Left lobe of liver (tissue), 2 donors: ENCODE measurements at regions not wholly inside any gene's neighbourhood (a gene's known extent, or its start where the extent isn't known, plus 50 kb on each side); places are given as distances from the start of the nearest gene placed in this dataset.

Experiments
- ATAC-seq: fragments of 200-7000 bp; cut with Tn5 transposase; one replicate; pipeline ENCODE4 v1.9.1; 2020; ENCODE audit warnings: mild to moderate bottlenecking, moderate library complexity
- DNase-seq: peaks from one replicate; pipeline ENCODE4 v3.0.0-alpha.2; 2020; ENCODE audit warnings: low spot score
- donor health status: DM: no; HTN: no; CAD: no; lungs with moderate emphysema.
- donor health status: DM: no; HTN: yes; CAD: no.

DNA sequence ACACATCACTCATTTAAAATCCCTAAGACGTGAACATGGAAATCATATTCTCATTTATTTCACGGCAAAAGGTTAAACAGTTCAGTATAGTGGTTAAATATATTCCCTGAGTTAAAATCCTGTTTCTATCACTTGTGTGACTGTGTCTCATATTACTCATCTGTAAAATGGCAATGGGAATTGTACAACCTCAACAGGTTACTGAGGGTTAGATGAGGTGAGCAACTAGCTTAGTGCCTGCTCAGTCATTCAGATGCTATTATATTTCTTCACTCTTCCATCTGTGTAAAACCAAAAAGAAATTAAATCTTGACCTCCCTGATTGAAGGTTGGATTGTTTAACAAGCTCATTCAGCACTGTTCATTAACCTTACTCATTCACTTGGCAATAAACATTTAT lies 212.4 kb upstream of the STK17B start:
- no peak for ATAC-seq
- DNase-seq: no peak

DNA sequence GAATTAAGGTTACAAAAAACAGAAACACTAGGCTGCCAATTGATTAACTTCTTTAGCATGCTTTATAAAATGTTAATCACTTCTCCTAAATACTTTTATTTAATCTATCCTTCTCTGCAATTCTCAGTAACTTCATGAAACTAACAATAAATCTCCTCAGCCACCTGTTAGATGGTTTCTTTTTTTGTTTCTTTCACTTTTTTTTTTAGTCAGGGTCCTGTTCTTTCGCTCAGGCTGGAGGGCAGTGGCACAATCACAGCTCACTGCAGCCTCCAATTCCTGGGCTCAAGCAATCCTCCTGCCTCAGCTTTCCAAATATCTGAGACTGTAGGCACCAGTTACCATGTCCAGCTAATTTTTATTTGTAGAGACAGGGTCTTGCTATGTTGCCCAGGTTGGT lies 213.4 kb upstream of the STK17B start:
- ATAC-seq (no peak), DNase-seq (no peak)

- DNase-seq: no peak
- no peak for ATAC-seq
Measured at GRCh38 chr2:196389670-196390069, 218.3 kb upstream of the STK17B start.

GRCh38 chr2:196390243-196391148 lies 219.1 kb upstream of the STK17B start:
- DNase-seq (no peak), ATAC-seq (no peak)

DNA sequence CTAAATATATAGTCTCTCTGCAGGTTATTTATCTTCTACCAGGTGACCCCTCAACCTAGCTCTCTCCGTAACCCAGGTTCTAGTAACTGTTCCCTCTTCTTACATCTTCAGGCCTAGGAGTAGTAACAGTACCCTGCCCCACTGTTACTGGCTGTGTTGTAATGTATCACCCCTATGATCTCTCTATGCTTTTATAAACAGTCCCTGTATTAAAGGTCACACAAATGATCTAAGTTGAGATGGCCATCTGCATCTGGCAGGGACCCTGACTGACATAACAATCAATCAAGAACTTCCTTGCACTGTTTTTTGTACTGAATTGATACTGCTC lies 219.7 kb upstream of the STK17B start:
- ATAC-seq (no peak), DNase-seq (no peak)

DNA sequence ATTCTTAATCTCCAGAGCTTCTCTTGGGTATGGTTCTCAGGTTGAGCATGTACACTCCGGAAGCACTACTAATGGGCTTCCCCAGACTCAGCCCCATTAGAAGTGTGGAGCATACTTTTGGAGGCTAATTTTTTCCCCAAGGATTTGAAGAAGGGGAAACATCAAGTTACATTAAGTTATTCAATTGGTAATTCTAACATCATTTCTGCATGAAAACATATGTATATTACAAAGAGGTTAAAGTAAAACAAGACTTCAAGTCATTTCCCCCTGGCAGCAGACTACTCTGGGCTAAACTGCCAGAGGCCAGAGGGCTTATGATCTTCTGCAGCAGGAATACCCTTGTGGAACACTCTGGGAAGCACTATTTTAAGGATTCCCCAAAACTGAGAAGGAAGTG lies 227.7 kb upstream of the STK17B start:
- DNase-seq (no peak), ATAC-seq (no peak)

GRCh38 chr2:196399722-196400691 lies 228.6 kb upstream of the STK17B start:
- no peak for DNase-seq
- peak; percentile 62 for ATAC-seq

DNA sequence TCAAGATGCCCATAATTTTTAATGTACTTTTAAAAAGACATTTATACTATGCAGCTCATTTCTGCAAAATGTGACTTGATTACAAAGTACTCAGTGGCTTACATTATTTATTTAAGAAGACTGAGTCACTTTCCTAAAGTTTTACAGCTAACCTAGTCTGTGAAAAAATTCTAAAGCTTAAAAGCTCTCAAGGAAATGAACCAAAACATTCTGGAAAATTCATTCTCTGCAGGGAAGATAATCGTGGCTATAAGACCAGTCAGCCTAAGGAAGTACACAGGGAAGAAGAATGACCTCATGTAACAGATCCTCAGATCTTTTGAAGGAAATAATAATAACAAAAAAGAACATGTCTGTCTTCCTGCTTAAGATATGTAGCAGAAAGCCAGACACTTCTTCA lies 232.1 kb upstream of the STK17B start:
- ATAC-seq: no peak
- DNase-seq: no peak

DNA sequence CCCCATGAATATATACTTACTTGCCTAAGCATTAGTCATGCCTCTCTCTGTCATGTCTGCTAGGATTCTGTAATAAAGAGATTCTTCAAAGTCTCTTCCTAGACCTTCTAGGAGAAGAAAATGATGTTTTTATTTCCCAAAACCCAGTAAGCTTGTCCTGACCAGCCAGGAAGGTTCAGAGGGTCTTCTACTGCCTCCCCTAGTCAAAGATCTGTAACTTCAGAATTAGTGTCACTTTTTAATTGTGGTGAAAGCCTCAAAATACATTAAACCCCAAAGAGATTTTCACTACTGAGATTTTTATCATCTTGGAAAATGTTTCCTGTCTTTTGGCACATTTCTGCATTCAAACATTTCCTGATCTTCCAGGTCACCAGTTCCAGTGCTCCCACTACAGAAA lies 232.9 kb upstream of the STK17B start:
- ATAC-seq: no peak
- DNase-seq: no peak

- ATAC-seq: no peak
- DNase-seq: no peak
Measured at GRCh38 chr2:196407675-196408264, 231.7 kb upstream of the CCDC150 start.

- ATAC-seq (no peak), DNase-seq (no peak)
Measured at GRCh38 chr2:196409376-196409775, 230.1 kb upstream of the CCDC150 start.

DNA sequence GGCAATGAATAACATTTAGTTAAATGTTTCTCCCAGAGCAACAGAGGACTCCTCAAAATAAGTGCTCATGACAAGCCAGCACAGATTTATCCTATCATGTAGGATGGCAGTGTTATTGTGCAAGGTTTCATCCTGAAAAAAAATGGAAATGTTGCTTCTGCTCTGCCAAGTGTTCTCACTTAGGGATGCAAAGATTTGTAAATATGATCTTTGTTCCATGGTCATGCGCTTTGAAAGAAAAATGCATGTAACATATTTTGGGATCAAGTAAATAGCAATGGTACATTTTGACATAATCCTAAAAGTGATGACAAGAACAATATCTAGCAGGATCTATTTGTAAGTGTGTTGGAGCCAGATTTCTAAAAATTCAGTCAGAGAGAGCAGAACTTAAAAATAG lies 229.5 kb upstream of the CCDC150 start:
- DNase-seq: no peak
- no peak for ATAC-seq

DNA sequence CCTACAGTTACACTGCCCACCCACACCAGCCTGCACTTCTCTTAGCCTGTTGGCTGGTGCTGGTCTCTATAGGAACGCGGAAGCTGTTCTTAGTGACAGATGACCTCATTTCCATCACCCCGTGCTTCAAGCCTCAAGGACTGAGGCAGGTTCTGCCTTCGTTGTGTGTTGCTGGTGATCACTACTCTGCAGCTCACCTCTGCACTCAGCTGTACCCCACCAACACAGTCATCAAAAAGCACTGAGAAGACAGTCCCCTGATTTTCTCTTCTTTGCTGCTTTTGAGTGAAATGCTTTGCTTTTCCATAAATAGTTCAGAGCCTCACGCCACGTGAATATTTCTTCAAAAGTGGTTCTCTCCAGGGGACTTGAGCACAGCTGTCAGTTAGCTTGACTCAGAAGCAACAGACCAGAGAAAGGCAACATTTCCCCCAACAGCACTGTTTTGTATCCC lies 225.7 kb upstream of the CCDC150 start:
- ATAC-seq: no peak
- DNase-seq: no peak

- DNase-seq: no peak
- no peak for ATAC-seq
Measured at GRCh38 chr2:196415384-196415783, 224.1 kb upstream of the CCDC150 start.

DNA sequence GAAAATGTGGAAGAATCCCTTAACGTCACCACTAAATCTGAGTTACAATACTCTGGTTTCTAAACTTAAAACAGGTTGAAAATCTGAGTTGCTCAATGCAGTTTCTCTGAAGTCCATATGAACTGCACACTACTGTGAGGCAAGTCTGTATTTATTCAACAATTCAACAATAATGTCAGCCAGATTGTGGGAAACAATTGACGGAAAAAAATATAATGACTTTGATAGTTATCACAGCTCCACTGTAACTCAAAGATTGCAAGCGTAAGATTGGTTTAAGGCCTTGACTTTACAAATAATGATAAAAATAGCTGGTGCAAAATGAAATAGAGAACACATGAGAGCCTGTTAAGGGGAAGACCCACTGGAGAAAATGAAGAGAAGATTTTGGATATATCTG lies 219.4 kb upstream of the CCDC150 start:
- DNase-seq: no peak
- no peak for ATAC-seq

DNA sequence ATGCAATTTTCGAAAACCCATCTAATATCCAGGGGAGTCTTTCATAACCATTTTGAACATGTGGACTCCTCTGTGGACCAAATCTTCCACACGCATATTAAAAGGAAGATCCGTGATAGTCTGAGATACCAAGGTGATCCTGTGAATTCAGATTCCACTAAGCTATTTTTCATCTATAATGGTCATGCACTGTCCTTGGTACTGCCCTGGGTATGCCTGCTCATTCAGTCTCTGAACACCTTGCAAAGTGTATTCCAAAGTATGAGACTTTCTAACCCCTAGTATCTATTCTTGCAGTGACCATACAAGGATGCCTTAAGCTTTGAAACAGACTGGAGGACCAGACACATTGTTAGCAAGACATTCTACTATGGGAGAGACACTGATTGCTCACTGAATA lies 217.6 kb upstream of the CCDC150 start:
- DNase-seq (no peak), ATAC-seq (no peak)

GRCh38 chr2:196422361-196422760 lies 217.2 kb upstream of the CCDC150 start:
- DNase-seq (no peak), ATAC-seq (no peak)

DNA sequence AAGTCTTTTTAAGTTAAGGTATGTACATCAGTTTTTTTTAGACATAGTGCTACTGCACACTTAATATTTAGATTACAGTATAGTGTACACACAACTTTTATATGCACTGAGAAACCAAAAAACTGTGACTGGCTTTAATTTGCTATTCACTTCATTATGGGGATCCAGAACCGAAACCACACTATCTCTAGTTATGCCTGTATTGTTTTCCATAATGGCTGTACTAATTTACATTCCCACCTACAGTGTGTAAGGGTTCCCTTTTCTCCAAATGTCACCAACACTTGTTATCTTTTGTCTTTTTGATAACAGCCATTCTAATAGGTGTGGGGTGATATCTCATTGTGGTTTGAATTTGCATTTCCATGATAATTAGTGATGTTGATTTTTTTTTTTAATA lies 213.4 kb upstream of the CCDC150 start:
- DNase-seq: no peak
- no peak for ATAC-seq

- DNase-seq (no peak), ATAC-seq (no peak)
Measured at GRCh38 chr2:196427986-196428634, 211.4 kb upstream of the CCDC150 start.

DNA sequence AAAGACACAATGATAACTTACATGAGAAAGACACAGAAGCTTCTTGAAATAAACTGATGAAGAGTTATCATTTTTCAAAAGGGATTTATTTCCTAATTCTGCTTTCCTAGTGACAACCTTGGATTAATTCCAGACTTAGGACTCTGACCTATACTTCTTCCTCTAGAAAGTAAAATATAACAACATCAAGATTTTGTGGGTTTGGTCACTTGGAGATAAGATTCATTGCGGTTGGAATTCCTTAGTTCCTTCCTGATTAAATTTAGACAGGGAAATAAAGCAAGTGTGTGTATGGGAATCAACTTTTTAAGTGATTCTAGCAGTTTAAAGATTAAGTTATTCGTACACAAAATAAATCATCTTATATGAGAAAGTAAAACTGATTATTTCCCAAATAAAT lies 208.4 kb upstream of the CCDC150 start:
- DNase-seq: no peak
- ATAC-seq: no peak

DNA sequence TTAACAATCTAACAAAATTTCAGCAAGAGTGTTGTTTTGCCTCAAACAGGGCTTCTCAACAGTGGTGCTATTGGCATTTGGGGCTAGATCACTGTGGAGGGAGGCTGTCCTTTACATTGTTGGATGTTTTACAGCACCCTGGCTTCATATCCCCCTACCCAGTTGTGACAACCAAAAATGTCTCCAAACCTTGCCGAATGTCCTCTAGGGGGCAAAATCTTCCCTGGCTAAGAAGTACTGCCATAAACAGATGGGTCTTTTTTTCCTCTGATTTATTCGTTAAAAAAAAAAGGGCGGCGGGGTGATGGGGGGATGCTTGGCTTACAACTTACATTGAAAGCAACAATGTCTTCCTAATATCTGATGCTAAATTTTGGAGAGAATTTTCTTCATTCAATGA lies 207.6 kb upstream of the CCDC150 start:
- DNase-seq (no peak), ATAC-seq (no peak)
